HL-60 (cell line): ENCODE measurements at regions not wholly inside any gene's neighbourhood (a gene's known extent, or its start where the extent isn't known, plus 50 kb on each side); places are given as distances from the start of the nearest gene placed in this dataset.

Experiments used
- GABPA ChIP-seq: IDR thresholded peaks from 2 replicates; pipeline ENCODE4 v1.6.1; 2012; ENCODE audit warnings: low read depth
- POLR2AphosphoS5 ChIP-seq: IDR thresholded peaks from 2 replicates; pipeline ENCODE4 v1.6.1; 2012; ENCODE audit warnings: low read depth
- SPI1 ChIP-seq: IDR thresholded peaks from 2 replicates; pipeline ENCODE4 v1.6.1; 2012; ENCODE audit warnings: low read depth, mild to moderate bottlenecking, borderline replicate concordance
- TF ChIP-seq, protein P1 (sequence below): IDR thresholded peaks from one replicate; pipeline ENCODE4 v1.5.1; 2011; ENCODE audit warnings: low read length, control low read depth, inconsistent platforms; ENCODE audit not compliant: insufficient read depth
- TF ChIP-seq, protein P2 (sequence below): IDR thresholded peaks from 2 replicates; pipeline ENCODE4 v1.6.1; 2012; ENCODE audit warnings: low read depth; ENCODE audit not compliant: insufficient replicate concordance

DNA sequence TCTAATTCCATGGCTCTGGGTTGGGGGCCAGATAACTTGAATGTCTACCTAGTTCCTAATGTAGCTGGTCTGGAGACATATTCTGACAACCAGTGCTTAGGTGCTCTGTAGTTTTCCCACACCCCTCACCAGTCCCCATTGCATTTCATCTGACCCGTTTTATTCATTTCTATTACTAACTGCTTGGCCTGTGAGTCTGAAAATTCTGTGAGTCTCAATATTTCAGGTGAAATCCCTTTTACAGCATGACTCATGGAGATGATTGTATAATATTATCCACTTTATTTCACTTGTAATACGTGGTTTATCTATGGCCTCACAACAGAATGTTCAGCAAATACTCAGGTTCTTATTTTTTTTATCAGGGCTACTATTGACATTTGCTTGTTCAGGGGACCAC lies 103.7 kb upstream of the UGP2 start:
- TF ChIP-seq, protein P1, sequence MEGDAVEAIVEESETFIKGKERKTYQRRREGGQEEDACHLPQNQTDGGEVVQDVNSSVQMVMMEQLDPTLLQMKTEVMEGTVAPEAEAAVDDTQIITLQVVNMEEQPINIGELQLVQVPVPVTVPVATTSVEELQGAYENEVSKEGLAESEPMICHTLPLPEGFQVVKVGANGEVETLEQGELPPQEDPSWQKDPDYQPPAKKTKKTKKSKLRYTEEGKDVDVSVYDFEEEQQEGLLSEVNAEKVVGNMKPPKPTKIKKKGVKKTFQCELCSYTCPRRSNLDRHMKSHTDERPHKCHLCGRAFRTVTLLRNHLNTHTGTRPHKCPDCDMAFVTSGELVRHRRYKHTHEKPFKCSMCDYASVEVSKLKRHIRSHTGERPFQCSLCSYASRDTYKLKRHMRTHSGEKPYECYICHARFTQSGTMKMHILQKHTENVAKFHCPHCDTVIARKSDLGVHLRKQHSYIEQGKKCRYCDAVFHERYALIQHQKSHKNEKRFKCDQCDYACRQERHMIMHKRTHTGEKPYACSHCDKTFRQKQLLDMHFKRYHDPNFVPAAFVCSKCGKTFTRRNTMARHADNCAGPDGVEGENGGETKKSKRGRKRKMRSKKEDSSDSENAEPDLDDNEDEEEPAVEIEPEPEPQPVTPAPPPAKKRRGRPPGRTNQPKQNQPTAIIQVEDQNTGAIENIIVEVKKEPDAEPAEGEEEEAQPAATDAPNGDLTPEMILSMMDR = no peak
- TF ChIP-seq, protein P2, sequence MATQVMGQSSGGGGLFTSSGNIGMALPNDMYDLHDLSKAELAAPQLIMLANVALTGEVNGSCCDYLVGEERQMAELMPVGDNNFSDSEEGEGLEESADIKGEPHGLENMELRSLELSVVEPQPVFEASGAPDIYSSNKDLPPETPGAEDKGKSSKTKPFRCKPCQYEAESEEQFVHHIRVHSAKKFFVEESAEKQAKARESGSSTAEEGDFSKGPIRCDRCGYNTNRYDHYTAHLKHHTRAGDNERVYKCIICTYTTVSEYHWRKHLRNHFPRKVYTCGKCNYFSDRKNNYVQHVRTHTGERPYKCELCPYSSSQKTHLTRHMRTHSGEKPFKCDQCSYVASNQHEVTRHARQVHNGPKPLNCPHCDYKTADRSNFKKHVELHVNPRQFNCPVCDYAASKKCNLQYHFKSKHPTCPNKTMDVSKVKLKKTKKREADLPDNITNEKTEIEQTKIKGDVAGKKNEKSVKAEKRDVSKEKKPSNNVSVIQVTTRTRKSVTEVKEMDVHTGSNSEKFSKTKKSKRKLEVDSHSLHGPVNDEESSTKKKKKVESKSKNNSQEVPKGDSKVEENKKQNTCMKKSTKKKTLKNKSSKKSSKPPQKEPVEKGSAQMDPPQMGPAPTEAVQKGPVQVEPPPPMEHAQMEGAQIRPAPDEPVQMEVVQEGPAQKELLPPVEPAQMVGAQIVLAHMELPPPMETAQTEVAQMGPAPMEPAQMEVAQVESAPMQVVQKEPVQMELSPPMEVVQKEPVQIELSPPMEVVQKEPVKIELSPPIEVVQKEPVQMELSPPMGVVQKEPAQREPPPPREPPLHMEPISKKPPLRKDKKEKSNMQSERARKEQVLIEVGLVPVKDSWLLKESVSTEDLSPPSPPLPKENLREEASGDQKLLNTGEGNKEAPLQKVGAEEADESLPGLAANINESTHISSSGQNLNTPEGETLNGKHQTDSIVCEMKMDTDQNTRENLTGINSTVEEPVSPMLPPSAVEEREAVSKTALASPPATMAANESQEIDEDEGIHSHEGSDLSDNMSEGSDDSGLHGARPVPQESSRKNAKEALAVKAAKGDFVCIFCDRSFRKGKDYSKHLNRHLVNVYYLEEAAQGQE = no peak
- TF ChIP-seq POLR2AphosphoS5 = no peak
- no peak for TF ChIP-seq SPI1
- TF ChIP-seq GABPA = no peak
